ENCODE measurements at regions not wholly inside any gene's neighbourhood (a gene's known extent, or its start where the extent isn't known, plus 50 kb on each side); places are given as distances from the start of the nearest gene placed in this dataset.

DNA sequence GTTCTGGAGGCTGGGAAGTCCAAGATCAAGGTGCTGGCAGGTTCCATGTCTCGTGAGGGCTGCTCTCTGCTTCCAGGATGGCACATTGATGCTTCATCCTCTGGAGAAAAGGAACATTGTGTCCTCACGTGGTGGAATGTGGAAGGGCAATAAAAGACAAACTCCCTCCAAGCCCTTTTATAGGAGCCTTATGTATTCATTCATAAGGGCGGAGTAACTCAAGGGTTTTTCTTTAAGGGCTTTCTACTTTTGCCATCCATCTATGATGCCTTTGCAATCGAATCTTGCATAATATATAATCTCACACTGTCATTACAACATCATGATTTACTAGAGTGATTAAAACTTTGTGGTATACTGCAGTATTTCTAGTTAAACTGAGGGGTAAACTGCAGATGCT, 132.7 kb upstream of the DDHD1 start:
- TF ChIP-seq, protein P1, sequence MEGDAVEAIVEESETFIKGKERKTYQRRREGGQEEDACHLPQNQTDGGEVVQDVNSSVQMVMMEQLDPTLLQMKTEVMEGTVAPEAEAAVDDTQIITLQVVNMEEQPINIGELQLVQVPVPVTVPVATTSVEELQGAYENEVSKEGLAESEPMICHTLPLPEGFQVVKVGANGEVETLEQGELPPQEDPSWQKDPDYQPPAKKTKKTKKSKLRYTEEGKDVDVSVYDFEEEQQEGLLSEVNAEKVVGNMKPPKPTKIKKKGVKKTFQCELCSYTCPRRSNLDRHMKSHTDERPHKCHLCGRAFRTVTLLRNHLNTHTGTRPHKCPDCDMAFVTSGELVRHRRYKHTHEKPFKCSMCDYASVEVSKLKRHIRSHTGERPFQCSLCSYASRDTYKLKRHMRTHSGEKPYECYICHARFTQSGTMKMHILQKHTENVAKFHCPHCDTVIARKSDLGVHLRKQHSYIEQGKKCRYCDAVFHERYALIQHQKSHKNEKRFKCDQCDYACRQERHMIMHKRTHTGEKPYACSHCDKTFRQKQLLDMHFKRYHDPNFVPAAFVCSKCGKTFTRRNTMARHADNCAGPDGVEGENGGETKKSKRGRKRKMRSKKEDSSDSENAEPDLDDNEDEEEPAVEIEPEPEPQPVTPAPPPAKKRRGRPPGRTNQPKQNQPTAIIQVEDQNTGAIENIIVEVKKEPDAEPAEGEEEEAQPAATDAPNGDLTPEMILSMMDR (IDR thresholded peaks at IDR 0.05): no peak
- TF ChIP-seq POLR2A (IDR thresholded peaks at IDR 0.05): no peak

Measured in testis (tissue), 2 donors.